NCI-H187 (cell line): ENCODE measurements at regions not wholly inside any gene's neighbourhood (a gene's known extent, or its start where the extent isn't known, plus 50 kb on each side); places are given as distances from the start of the nearest gene placed in this dataset.
A peak's percentile ranks its signal among the peaks of the same experiment; 100 is the strongest.

ENCODE experiments used
- DNase-seq, 2 experiments: peaks; one replicate each; lab custom pipeline; 2025; lab: John Stamatoyannopoulos, UW

- no peak for DNase-seq
Observed at GRCh38 chr7:67683628-67684027, 687.0 kb downstream of the TYW1 start.

- DNase-seq = no peak
Observed at GRCh38 chr7:67690700-67691099, 694.1 kb downstream of the TYW1 start.

- no peak for DNase-seq
Observed at GRCh38 chr7:67692425-67692824, 695.8 kb downstream of the TYW1 start.

- DNase-seq = no peak
Observed at GRCh38 chr7:67696124-67696523, 699.5 kb downstream of the TYW1 start.

GRCh38 chr7:67696878-67697277, 700.2 kb downstream of the TYW1 start:
- no peak for DNase-seq

GRCh38 chr7:67698354-67698753, 701.7 kb downstream of the TYW1 start:
- no peak for DNase-seq

GRCh38 chr7:67705850-67706249, 709.2 kb downstream of the TYW1 start:
- no peak for DNase-seq

GRCh38 chr7:67711706-67712105, 715.1 kb downstream of the TYW1 start:
- DNase-seq = no peak

- no peak for DNase-seq
Observed at GRCh38 chr7:67713451-67714056, 716.9 kb downstream of the TYW1 start.

GRCh38 chr7:67716729-67717128, 720.1 kb downstream of the TYW1 start:
- no peak for DNase-seq

GRCh38 chr7:67723591-67723990, 727.0 kb downstream of the TYW1 start:
- no peak for DNase-seq

- DNase-seq = no peak
Observed at GRCh38 chr7:67724435-67724834, 727.8 kb downstream of the TYW1 start.

- no peak for DNase-seq
Observed at GRCh38 chr7:67724955-67725354, 728.3 kb downstream of the TYW1 start.

- no peak for DNase-seq
Observed at GRCh38 chr7:67725423-67725822, 728.8 kb downstream of the TYW1 start.

GRCh38 chr7:67729771-67730170, 733.1 kb downstream of the TYW1 start:
- DNase-seq = no peak

GRCh38 chr7:67731704-67732103, 735.1 kb downstream of the TYW1 start:
- DNase-seq = no peak

- no peak for DNase-seq
Observed at GRCh38 chr7:67732898-67733297, 736.3 kb downstream of the TYW1 start.

GRCh38 chr7:67738145-67738544, 741.5 kb downstream of the TYW1 start:
- no peak for DNase-seq

- no peak for DNase-seq
Observed at GRCh38 chr7:67738958-67739357, 742.3 kb downstream of the TYW1 start.

- no peak for DNase-seq
Observed at GRCh38 chr7:67743501-67743900, 746.9 kb downstream of the TYW1 start.

GRCh38 chr7:67752227-67752626, 755.6 kb downstream of the TYW1 start:
- no peak for DNase-seq

GRCh38 chr7:67753891-67754290, 757.3 kb downstream of the TYW1 start:
- no peak for DNase-seq

- no peak for DNase-seq
Observed at GRCh38 chr7:67754651-67755050, 758.0 kb downstream of the TYW1 start.

GRCh38 chr7:67758551-67758950, 761.9 kb downstream of the TYW1 start:
- peak in 1 of 2 experiments; percentile 25 for DNase-seq

GRCh38 chr7:67760971-67761370, 764.3 kb downstream of the TYW1 start:
- DNase-seq = no peak
